ENCODE measurements at regions not wholly inside any gene's neighbourhood (a gene's known extent, or its start where the extent isn't known, plus 50 kb on each side); places are given as distances from the start of the nearest gene placed in this dataset.
"Not testable (repeated sequence)": the region's sequence is repeated elsewhere in the genome, so short reads cannot be mapped to it uniquely, and the experiment has no call there.

- no peak for DNase-seq
Observed at GRCh38 chr5:124200381-124200780, 546.1 kb downstream of the ZNF608 start.

GRCh38 chr5:124199893-124200292 is 546.5 kb downstream of the ZNF608 start:
- DNase-seq = no peak

- DNase-seq = no peak
Observed at GRCh38 chr5:124195411-124195810, 551.0 kb downstream of the ZNF608 start.

GRCh38 chr5:124194282-124194681 is 552.2 kb downstream of the ZNF608 start:
- no peak for DNase-seq

- no peak for DNase-seq
Observed at GRCh38 chr5:124193371-124193789, 553.1 kb downstream of the ZNF608 start.

- no peak for DNase-seq
Observed at GRCh38 chr5:124192716-124193115, 553.7 kb downstream of the ZNF608 start.

GRCh38 chr5:124185716-124186115 is 560.7 kb downstream of the ZNF608 start:
- DNase-seq = no peak

- no peak for DNase-seq
Observed at GRCh38 chr5:124182133-124182532, 564.3 kb downstream of the ZNF608 start.

GRCh38 chr5:124180875-124181461 is 565.5 kb downstream of the ZNF608 start:
- no peak for DNase-seq

GRCh38 chr5:124180299-124180874 is 566.1 kb downstream of the ZNF608 start:
- DNase-seq = no peak

- DNase-seq = no peak
Observed at GRCh38 chr5:124179819-124180218, 566.6 kb downstream of the ZNF608 start.

GRCh38 chr5:124178050-124178449 is 568.4 kb downstream of the ZNF608 start:
- DNase-seq = no peak

- no peak for DNase-seq
Observed at GRCh38 chr5:124176692-124177091, 569.7 kb downstream of the ZNF608 start.

GRCh38 chr5:124173386-124173785 is 573.1 kb downstream of the ZNF608 start:
- DNase-seq = no peak

- no peak for DNase-seq
Observed at GRCh38 chr5:124172389-124173003, 573.9 kb downstream of the ZNF608 start.

GRCh38 chr5:124168093-124168492 is 578.3 kb downstream of the ZNF608 start:
- DNase-seq = not testable (repeated sequence)

GRCh38 chr5:124162767-124163532 is 583.5 kb downstream of the ZNF608 start:
- no peak for DNase-seq

GRCh38 chr5:124161266-124161665 is 585.2 kb downstream of the ZNF608 start:
- no peak for DNase-seq

- no peak for DNase-seq
Observed at GRCh38 chr5:124160265-124160664, 586.2 kb downstream of the ZNF608 start.

- no peak for DNase-seq
Observed at GRCh38 chr5:124157320-124157719, 589.1 kb downstream of the ZNF608 start.

GRCh38 chr5:124156415-124156996 is 589.9 kb downstream of the ZNF608 start:
- DNase-seq = no peak

- DNase-seq = no peak
Observed at GRCh38 chr5:124154714-124155113, 591.7 kb downstream of the ZNF608 start.

- no peak for DNase-seq
Observed at GRCh38 chr5:124153588-124153987, 592.9 kb downstream of the ZNF608 start.

All from SIG-M5 (cell line).